ENCODE measurements at regions not wholly inside any gene's neighbourhood (a gene's known extent, or its start where the extent isn't known, plus 50 kb on each side); places are given as distances from the start of the nearest gene placed in this dataset.
"Not testable (repeated sequence)": the region's sequence is repeated elsewhere in the genome, so short reads cannot be mapped to it uniquely, and the experiment has no call there.

GRCh38 chr5:117533792-117534191 lies 959.2 kb upstream of the SEMA6A start:
- H3K4me3 ChIP-seq (replicated peaks; ENCODE audit: low read depth, low read length), result no peak overlapping the region
- DNase-seq (ENCODE audit: low read depth), result no peak
- no peak for TF ChIP-seq CTCF (IDR thresholded peaks at IDR 0.05; ENCODE audit: low read length, missing control alignments)

- not testable (repeated sequence) for H3K4me3 ChIP-seq (replicated peaks; ENCODE audit: low read depth, low read length); DNase-seq (ENCODE audit: low read depth)
Measured at GRCh38 chr5:117533051-117533670, 958.5 kb upstream of the SEMA6A start.

GRCh38 chr5:117519957-117520500 lies 945.4 kb upstream of the SEMA6A start:
- DNase-seq (ENCODE audit: low read depth), result no peak
- no peak for TF ChIP-seq CTCF (IDR thresholded peaks at IDR 0.05; ENCODE audit: low read length, missing control alignments)
- no peak overlapping the region for H3K4me3 ChIP-seq (replicated peaks; ENCODE audit: low read depth, low read length)

GRCh38 chr5:117504305-117504704 lies 929.7 kb upstream of the SEMA6A start:
- TF ChIP-seq CTCF (IDR thresholded peaks at IDR 0.05; ENCODE audit: low read length, missing control alignments), result no peak
- no peak overlapping the region for H3K4me3 ChIP-seq (replicated peaks; ENCODE audit: low read depth, low read length)

GRCh38 chr5:117497601-117498000 lies 923.0 kb upstream of the SEMA6A start:
- no peak overlapping the region for H3K4me3 ChIP-seq (replicated peaks; ENCODE audit: low read depth, low read length)
- no peak for DNase-seq (ENCODE audit: low read depth)
- TF ChIP-seq CTCF (IDR thresholded peaks at IDR 0.05; ENCODE audit: low read length, missing control alignments), result no peak

More at GRCh38 chr5:117504305-117504704, 929.7 kb upstream of the SEMA6A start:
- no peak for DNase-seq (ENCODE audit: low read depth)

- TF ChIP-seq CTCF (IDR thresholded peaks at IDR 0.05; ENCODE audit: low read length, missing control alignments), result no peak
- H3K4me3 ChIP-seq (replicated peaks; ENCODE audit: low read depth, low read length), result no peak overlapping the region
- DNase-seq (ENCODE audit: low read depth), result no peak
Measured at GRCh38 chr5:117496801-117497200, 922.2 kb upstream of the SEMA6A start.

GRCh38 chr5:117494188-117494587 lies 919.6 kb upstream of the SEMA6A start:
- H3K4me3 ChIP-seq (replicated peaks; ENCODE audit: low read depth, low read length), result no peak overlapping the region
- peak; percentile 13 for DNase-seq (ENCODE audit: low read depth)
- no peak for TF ChIP-seq CTCF (IDR thresholded peaks at IDR 0.05; ENCODE audit: low read length, missing control alignments)
